ENCODE measurements at regions not wholly inside any gene's neighbourhood (a gene's known extent, or its start where the extent isn't known, plus 50 kb on each side); places are given as distances from the start of the nearest gene placed in this dataset.

DNA sequence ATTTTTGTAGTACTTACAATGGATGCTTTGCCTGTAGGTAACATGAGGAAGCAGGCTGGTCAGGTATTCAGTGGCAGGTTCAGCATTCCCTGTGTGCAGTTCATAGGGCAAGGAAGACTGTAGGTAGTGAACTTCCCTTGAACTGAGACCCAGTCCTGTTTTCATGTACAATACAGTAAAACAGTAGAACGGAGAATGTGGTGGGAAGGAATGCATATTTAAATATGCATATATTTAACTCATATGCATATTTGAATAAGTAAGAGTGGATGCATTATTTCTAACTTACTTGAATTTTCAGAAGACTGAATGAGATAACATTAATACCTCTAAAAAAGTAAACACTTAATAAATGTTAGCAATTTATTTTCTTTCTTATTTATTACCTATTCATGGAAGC is 147.6 kb upstream of the FLRT2 start (continued):
- TF ChIP-seq, protein P1, sequence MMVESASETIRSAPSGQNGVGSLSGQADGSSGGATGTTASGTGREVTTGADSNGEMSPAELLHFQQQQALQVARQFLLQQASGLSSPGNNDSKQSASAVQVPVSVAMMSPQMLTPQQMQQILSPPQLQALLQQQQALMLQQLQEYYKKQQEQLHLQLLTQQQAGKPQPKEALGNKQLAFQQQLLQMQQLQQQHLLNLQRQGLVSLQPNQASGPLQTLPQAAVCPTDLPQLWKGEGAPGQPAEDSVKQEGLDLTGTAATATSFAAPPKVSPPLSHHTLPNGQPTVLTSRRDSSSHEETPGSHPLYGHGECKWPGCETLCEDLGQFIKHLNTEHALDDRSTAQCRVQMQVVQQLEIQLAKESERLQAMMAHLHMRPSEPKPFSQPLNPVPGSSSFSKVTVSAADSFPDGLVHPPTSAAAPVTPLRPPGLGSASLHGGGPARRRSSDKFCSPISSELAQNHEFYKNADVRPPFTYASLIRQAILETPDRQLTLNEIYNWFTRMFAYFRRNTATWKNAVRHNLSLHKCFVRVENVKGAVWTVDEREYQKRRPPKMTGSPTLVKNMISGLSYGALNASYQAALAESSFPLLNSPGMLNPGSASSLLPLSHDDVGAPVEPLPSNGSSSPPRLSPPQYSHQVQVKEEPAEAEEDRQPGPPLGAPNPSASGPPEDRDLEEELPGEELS (CRISPR knock-in tag; IDR thresholded peaks at IDR 0.05): no peak
- TF ChIP-seq NFYB (CRISPR knock-in tag; conservative IDR thresholded peaks at IDR 0.05; ENCODE audit: low read depth) (no peak), ZNF138 (CRISPR knock-in tag; conservative IDR thresholded peaks at IDR 0.05) (no peak), CBFB (CRISPR knock-in tag; IDR thresholded peaks at IDR 0.05; ENCODE audit: low read depth) (no peak), SMAD4 (CRISPR knock-in tag; IDR thresholded peaks at IDR 0.05) (no peak), ESRRA (CRISPR knock-in tag; IDR thresholded peaks at IDR 0.05; ENCODE audit: borderline replicate concordance) (no peak), CREM (CRISPR knock-in tag; IDR thresholded peaks at IDR 0.05) (no peak)
- TF ChIP-seq, protein P2, sequence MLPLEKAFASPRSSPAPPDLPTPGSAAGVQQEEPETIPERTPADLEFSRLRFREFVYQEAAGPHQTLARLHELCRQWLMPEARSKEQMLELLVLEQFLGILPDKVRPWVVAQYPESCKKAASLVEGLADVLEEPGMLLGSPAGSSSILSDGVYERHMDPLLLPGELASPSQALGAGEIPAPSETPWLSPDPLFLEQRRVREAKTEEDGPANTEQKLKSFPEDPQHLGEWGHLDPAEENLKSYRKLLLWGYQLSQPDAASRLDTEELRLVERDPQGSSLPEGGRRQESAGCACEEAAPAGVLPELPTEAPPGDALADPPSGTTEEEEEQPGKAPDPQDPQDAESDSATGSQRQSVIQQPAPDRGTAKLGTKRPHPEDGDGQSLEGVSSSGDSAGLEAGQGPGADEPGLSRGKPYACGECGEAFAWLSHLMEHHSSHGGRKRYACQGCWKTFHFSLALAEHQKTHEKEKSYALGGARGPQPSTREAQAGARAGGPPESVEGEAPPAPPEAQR (CRISPR knock-in tag; IDR thresholded peaks at IDR 0.05): no peak
- TF ChIP-seq, protein P3, sequence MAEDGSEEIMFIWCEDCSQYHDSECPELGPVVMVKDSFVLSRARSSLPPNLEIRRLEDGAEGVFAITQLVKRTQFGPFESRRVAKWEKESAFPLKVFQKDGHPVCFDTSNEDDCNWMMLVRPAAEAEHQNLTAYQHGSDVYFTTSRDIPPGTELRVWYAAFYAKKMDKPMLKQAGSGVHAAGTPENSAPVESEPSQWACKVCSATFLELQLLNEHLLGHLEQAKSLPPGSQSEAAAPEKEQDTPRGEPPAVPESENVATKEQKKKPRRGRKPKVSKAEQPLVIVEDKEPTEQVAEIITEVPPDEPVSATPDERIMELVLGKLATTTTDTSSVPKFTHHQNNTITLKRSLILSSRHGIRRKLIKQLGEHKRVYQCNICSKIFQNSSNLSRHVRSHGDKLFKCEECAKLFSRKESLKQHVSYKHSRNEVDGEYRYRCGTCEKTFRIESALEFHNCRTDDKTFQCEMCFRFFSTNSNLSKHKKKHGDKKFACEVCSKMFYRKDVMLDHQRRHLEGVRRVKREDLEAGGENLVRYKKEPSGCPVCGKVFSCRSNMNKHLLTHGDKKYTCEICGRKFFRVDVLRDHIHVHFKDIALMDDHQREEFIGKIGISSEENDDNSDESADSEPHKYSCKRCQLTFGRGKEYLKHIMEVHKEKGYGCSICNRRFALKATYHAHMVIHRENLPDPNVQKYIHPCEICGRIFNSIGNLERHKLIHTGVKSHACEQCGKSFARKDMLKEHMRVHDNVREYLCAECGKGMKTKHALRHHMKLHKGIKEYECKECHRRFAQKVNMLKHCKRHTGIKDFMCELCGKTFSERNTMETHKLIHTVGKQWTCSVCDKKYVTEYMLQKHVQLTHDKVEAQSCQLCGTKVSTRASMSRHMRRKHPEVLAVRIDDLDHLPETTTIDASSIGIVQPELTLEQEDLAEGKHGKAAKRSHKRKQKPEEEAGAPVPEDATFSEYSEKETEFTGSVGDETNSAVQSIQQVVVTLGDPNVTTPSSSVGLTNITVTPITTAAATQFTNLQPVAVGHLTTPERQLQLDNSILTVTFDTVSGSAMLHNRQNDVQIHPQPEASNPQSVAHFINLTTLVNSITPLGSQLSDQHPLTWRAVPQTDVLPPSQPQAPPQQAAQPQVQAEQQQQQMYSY (CRISPR knock-in tag; IDR thresholded peaks at IDR 0.05): no peak

DNA sequence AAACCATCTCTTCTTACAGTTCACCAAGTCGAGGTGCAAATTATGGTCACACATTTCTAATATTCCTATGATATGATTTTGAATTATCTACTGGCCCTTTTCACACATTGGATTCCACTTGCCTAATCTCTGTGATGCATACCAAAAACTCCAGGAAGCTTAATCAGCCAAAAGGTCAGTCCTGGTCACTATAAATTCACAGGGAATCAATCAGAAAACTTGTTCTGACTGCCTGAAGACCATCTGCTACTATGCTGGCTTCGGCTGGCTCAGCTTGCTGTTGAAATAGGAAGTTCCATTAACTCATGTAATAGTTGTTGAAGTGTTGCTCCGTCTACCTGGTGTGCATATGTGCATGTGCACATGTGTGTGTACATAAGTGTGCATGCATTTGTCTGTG is 142.8 kb upstream of the FLRT2 start:
- no peaks in the 10 kb centered on the region for H3K27me3 Mint-ChIP-seq (ENCODE audit: low read depth)
- ChIA-PET CTCF (interaction anchor here (1.2 kb wide), 1 partner anchor 142 kb away, joined by 3 read pairs; no protein-coding TSS in a partner anchor), POLR2A (no interaction called here)
- TF ChIP-seq ATF1 (CRISPR knock-in tag; IDR thresholded peaks at IDR 0.05): no peak
- TF ChIP-seq ZNF138 (CRISPR knock-in tag; conservative IDR thresholded peaks at IDR 0.05): no peak
- TF ChIP-seq, protein P4, sequence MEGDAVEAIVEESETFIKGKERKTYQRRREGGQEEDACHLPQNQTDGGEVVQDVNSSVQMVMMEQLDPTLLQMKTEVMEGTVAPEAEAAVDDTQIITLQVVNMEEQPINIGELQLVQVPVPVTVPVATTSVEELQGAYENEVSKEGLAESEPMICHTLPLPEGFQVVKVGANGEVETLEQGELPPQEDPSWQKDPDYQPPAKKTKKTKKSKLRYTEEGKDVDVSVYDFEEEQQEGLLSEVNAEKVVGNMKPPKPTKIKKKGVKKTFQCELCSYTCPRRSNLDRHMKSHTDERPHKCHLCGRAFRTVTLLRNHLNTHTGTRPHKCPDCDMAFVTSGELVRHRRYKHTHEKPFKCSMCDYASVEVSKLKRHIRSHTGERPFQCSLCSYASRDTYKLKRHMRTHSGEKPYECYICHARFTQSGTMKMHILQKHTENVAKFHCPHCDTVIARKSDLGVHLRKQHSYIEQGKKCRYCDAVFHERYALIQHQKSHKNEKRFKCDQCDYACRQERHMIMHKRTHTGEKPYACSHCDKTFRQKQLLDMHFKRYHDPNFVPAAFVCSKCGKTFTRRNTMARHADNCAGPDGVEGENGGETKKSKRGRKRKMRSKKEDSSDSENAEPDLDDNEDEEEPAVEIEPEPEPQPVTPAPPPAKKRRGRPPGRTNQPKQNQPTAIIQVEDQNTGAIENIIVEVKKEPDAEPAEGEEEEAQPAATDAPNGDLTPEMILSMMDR (IDR thresholded peaks at IDR 0.05): no peak
- TF ChIP-seq NR1H2 (CRISPR knock-in tag; IDR thresholded peaks at IDR 0.05): no peak
- TF ChIP-seq, protein P3 (CRISPR knock-in tag; IDR thresholded peaks at IDR 0.05): no peak
- TF ChIP-seq NR3C1 (CRISPR knock-in tag; conservative IDR thresholded peaks at IDR 0.05; ENCODE audit: low read depth): no peak
- no peak for TF ChIP-seq FOXP1 (CRISPR knock-in tag; IDR thresholded peaks at IDR 0.05; ENCODE audit: borderline replicate concordance)
- H3K9me3 Mint-ChIP-seq: no peaks in the 10 kb centered on the region
- no peak overlapping the region for H3K4me3 Mint-ChIP-seq
- H3K4me1 Mint-ChIP-seq: no peaks in the 10 kb centered on the region
- no peak for ATAC-seq
- H3K27ac Mint-ChIP-seq: no peak overlapping the region
- no peak for DNase-seq (ENCODE audit: low spot score)
- H3K36me3 Mint-ChIP-seq: no peaks in the 10 kb centered on the region

All from WTC11 (cell line).